Panc1 (cell line): ENCODE measurements at regions not wholly inside any gene's neighbourhood (a gene's known extent, or its start where the extent isn't known, plus 50 kb on each side); places are given as distances from the start of the nearest gene placed in this dataset.

Experiments
- ATAC-seq: fragments of 200-7000 bp; cut with Tn5 transposase; 2 replicates; pipeline ENCODE4 v1.9.1; 2020; ENCODE audit warnings: mild to moderate bottlenecking, moderate library complexity
- BruUV-seq: library from RNA; stranded (reverse); fragments of 400-500 nt; replicated peaks from 2 replicates; lab custom pipeline; 2021; lab: Mats Ljungman, UMichigan
- CTCF ChIA-PET: fragments of 300-600 bp; sonication (Branson Sonifier 250); formaldehyde crosslinking; loops from one replicate; lab custom pipeline; 2022; ENCODE audit warnings: antibody characterized with exemption; lab: Charles Lee
- POLR2A ChIA-PET: fragments of 300-600 bp; sonication (Branson Sonifier 250); formaldehyde crosslinking; loops from one replicate; lab custom pipeline; 2022; ENCODE audit warnings: antibody characterized with exemption; lab: Charles Lee
- DNase-seq: peaks from one replicate; pipeline ENCODE4 v3.0.0-alpha.2; 2010; ENCODE audit warnings: low read depth, low spot score
- H3K27ac ChIP-seq: 2 replicates; pipeline ENCODE4 v1.5.1; 2011; ENCODE audit warnings: mild to moderate bottlenecking, low read length, inconsistent platforms
- H3K27me3 ChIP-seq: fragments of 200-500 bp; sonication (Bioruptor generic); 2 replicates; pipeline ENCODE4 v1.6.0; 2014; ENCODE audit warnings: low read length, inconsistent platforms; ENCODE audit not compliant: control insufficient read depth, insufficient read depth
- H3K36me3 ChIP-seq: fragments of 200-500 bp; sonication (Bioruptor generic); 2 replicates; pipeline ENCODE4 v1.5.1; 2014; ENCODE audit warnings: inconsistent platforms, mild to moderate bottlenecking, low read length, moderate library complexity; ENCODE audit not compliant: control insufficient read depth, insufficient read depth
- H3K4me1 ChIP-seq: 2 replicates; pipeline ENCODE4 v1.5.1; 2011; ENCODE audit warnings: inconsistent platforms, mild to moderate bottlenecking, low read length, moderate library complexity; ENCODE audit not compliant: control insufficient read depth, insufficient read depth
- H3K4me3 ChIP-seq, 2 experiments: 2 replicates each; pipeline ENCODE4 v1.5.1; 2011 to 2012; ENCODE audit warnings: low read depth in 2 of 2, low read length in 2 of 2, mild to moderate bottlenecking in 2 of 2, inconsistent platforms in 1 of 2, moderate library complexity in 1 of 2
- H3K9me3 ChIP-seq: fragments of 200-500 bp; sonication (Bioruptor generic); 2 replicates; pipeline ENCODE4 v1.5.1; 2014; ENCODE audit warnings: low read depth, mild to moderate bottlenecking, inconsistent platforms, low read length, moderate library complexity; ENCODE audit not compliant: control insufficient read depth, insufficient read depth
- POLR2AphosphoS5 ChIP-seq: IDR thresholded peaks from 2 replicates; pipeline ENCODE4 v1.6.1; 2012; ENCODE audit warnings: mild to moderate bottlenecking, low read depth, low read length, moderate library complexity
- SIN3A ChIP-seq: IDR thresholded peaks from 2 replicates; pipeline ENCODE4 v1.6.1; 2012; ENCODE audit warnings: low read depth, mild to moderate bottlenecking, low read length, moderate library complexity, borderline replicate concordance; ENCODE audit not compliant: insufficient read depth
- TCF7L2 ChIP-seq: IDR thresholded peaks from 2 replicates; pipeline ENCODE4 v1.6.1; 2011; ENCODE audit warnings: mild to moderate bottlenecking, low read depth, low read length, inconsistent platforms
- in situ Hi-C: cut with HindIII; loops from 2 replicates; pipeline ENCODE4 v1.10.0; 2016; ENCODE audit warnings: low sequenced_read_pairs, low pct_unique_long_range_greater_than_20kb
- intact Hi-C: fragments of 100-400 bp; cut with micrococcal nuclease; formaldehyde crosslinking; loops from one replicate; pipeline ENCODE4 v1.10.0; 2022; ENCODE audit not compliant: unreplicated experiment
- TF ChIP-seq, protein P1 (sequence below): fragments of 450-650 bp; IDR thresholded peaks from 2 replicates; pipeline ENCODE4 v1.5.1; 2017; ENCODE audit warnings: mild to moderate bottlenecking
- TF ChIP-seq, protein P2 (sequence below), 2 experiments: IDR thresholded peaks; 2 replicates each; pipeline ENCODE4 v1.6.1; 2011 to 2012; ENCODE audit warnings: low read depth in 2 of 2, control low read depth in 1 of 2, low read length in 1 of 2, mild to moderate bottlenecking in 1 of 2, moderate library complexity in 1 of 2; ENCODE audit not compliant: insufficient read depth in 1 of 2

DNA sequence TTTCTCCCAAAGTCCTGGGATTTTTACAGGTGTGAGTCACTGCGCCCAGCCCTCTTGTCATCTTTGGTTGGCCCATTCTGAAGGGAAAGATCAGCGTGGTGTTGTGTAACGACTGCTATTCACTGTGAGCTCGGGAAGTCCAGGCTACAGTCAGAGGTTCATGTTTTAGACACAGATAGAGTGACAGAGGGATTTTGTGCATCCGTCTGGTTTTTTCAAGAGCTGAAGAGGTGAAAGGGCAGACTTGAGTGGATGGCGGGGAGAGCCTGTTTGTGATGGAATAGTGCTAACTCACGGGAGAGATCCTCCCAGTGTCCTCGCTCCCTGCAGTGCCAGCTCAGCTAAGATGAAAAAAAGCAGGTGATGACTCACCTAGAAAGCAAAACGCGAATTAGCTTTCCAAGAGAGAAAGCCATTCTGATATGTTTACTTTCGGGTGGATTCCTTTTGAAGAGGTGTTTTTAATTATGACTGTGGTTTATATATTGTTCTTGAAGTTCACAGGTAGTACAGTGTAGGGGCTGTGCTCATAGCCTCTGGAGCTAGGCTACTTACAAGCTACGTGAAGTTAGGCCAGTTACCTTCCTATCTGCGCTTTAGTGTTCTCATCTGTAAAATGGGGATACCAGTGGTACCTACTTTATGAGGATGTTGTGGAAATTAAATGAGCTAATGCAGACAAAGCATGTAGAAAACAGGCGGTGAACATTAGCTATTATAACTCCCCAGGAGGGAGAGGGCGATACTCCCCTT, 67.2 kb downstream of the C11orf91 start:
- ChIA-PET POLR2A (interaction anchor here (0.6 to 0.7 kb wide), 2 partner anchors 83 to 472 kb away, joined by 6 to 8 read pairs; partner anchors contain the start of gene CSTF3), CTCF (no interaction called here)
- DNase-seq (peak; percentile 76), ATAC-seq (peak; percentile 88)
- no TSS peak for BruUV-seq
- intact Hi-C loops, result no loop called here
- H3K27ac ChIP-seq, result no peak overlapping the region
- TF ChIP-seq POLR2AphosphoS5 (no peak), TCF7L2 (no peak), SIN3A (no peak)
- TF ChIP-seq, protein P1, sequence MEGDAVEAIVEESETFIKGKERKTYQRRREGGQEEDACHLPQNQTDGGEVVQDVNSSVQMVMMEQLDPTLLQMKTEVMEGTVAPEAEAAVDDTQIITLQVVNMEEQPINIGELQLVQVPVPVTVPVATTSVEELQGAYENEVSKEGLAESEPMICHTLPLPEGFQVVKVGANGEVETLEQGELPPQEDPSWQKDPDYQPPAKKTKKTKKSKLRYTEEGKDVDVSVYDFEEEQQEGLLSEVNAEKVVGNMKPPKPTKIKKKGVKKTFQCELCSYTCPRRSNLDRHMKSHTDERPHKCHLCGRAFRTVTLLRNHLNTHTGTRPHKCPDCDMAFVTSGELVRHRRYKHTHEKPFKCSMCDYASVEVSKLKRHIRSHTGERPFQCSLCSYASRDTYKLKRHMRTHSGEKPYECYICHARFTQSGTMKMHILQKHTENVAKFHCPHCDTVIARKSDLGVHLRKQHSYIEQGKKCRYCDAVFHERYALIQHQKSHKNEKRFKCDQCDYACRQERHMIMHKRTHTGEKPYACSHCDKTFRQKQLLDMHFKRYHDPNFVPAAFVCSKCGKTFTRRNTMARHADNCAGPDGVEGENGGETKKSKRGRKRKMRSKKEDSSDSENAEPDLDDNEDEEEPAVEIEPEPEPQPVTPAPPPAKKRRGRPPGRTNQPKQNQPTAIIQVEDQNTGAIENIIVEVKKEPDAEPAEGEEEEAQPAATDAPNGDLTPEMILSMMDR, result no peak
- TF ChIP-seq, protein P2, sequence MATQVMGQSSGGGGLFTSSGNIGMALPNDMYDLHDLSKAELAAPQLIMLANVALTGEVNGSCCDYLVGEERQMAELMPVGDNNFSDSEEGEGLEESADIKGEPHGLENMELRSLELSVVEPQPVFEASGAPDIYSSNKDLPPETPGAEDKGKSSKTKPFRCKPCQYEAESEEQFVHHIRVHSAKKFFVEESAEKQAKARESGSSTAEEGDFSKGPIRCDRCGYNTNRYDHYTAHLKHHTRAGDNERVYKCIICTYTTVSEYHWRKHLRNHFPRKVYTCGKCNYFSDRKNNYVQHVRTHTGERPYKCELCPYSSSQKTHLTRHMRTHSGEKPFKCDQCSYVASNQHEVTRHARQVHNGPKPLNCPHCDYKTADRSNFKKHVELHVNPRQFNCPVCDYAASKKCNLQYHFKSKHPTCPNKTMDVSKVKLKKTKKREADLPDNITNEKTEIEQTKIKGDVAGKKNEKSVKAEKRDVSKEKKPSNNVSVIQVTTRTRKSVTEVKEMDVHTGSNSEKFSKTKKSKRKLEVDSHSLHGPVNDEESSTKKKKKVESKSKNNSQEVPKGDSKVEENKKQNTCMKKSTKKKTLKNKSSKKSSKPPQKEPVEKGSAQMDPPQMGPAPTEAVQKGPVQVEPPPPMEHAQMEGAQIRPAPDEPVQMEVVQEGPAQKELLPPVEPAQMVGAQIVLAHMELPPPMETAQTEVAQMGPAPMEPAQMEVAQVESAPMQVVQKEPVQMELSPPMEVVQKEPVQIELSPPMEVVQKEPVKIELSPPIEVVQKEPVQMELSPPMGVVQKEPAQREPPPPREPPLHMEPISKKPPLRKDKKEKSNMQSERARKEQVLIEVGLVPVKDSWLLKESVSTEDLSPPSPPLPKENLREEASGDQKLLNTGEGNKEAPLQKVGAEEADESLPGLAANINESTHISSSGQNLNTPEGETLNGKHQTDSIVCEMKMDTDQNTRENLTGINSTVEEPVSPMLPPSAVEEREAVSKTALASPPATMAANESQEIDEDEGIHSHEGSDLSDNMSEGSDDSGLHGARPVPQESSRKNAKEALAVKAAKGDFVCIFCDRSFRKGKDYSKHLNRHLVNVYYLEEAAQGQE (IDR thresholded peaks at IDR 0.05; ENCODE audit: insufficient read depth in 1 of 2, low read depth in 2 of 2, low read length in 1 of 2), result no peak
- in situ Hi-C loops, result no loop called here
- peak overlapping the region in 1 of 2 experiments; percentile 33; a peak in 2 of 4 replicates for H3K4me3 ChIP-seq
- H3K36me3 ChIP-seq, result no peaks in the 10 kb centered on the region
- H3K4me1 ChIP-seq, result 0 out of 2 replicates have a peak, but pooled peaks cover 3% of the 10 kb centered on the region
- peaks cover 6% of the 10 kb centered on the region; the same call in 1 of the 2 replicates for H3K9me3 ChIP-seq
- no peaks in the 10 kb centered on the region for H3K27me3 ChIP-seq

DNA sequence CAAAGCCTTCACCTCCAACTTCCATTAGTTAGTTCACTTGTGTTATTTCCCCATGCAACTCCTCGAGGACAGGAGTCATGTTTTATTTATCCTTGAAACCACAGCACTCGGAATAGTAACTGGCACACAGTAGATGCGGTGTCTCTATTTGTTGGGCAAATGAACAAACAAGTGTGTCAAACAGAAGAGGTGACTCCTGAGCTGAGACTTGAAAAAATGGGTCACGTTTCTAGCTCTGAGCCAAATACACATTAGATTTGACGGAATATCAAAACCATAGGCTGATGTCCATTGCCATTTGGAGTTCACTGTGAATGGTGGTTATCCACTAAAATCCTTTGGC, 68.9 kb downstream of the C11orf91 start:
- intact Hi-C loops (no loop called here), in situ Hi-C loops (no loop called here)
- CTCF ChIA-PET, result no interaction called here
- no TSS peak for BruUV-seq
- H3K4me1 ChIP-seq, result 0 out of 2 replicates have a peak, but pooled peaks cover 3% of the 10 kb centered on the region
- no peaks in the 10 kb centered on the region for H3K27me3 ChIP-seq
- no peak for TF ChIP-seq POLR2AphosphoS5
- TF ChIP-seq, protein P1, result no peak; the same call in 1 of the 2 replicates
- TF ChIP-seq SIN3A, result no peak
- TF ChIP-seq, protein P2 (IDR thresholded peaks at IDR 0.05; ENCODE audit: insufficient read depth in 1 of 2, low read depth in 2 of 2, low read length in 1 of 2), result no peak
- TF ChIP-seq TCF7L2, result no peak
- H3K9me3 ChIP-seq, result no peaks in the 10 kb centered on the region
- no peaks in the 10 kb centered on the region for H3K36me3 ChIP-seq
- no peak overlapping the region for H3K27ac ChIP-seq
- H3K4me3 ChIP-seq, result no peak overlapping the region
- ATAC-seq, result no peak
- POLR2A ChIA-PET, result interaction anchor here (0.6 kb wide), 1 partner anchor 279 kb away, joined by 3 read pairs; no protein-coding TSS in a partner anchor
- DNase-seq, result no peak
